ENCODE measurements at regions not wholly inside any gene's neighbourhood (a gene's known extent, or its start where the extent isn't known, plus 50 kb on each side); places are given as distances from the start of the nearest gene placed in this dataset.

- Histone ChIP-seq H3K4me2 (ENCODE audit: insufficient read depth, insufficient read length, low read length) (no peak overlapping the region), H2AK5ac (ENCODE audit: insufficient read length, low read length) (no peak overlapping the region), H4K91ac (ENCODE audit: insufficient read length, low read depth, low read length) (no peak overlapping the region), H2BK120ac (ENCODE audit: low read depth, low read length, poor library complexity, severe bottlenecking) (no peak overlapping the region), H3K4ac (ENCODE audit: low read depth, low read length) (no peak overlapping the region), H3K9ac (ENCODE audit: extremely low read depth, insufficient read length, low read length) (no peak overlapping the region), H2AFZ (ENCODE audit: low read length) (no peak overlapping the region), H3K79me1 (ENCODE audit: insufficient read depth, low read depth, low read length, poor library complexity, severe bottlenecking) (no peaks in the 10 kb centered on the region), H2BK12ac (ENCODE audit: insufficient read length, low read depth, low read length) (no peak overlapping the region), H3T11ph (ENCODE audit: low read length) (no peak overlapping the region), H2BK15ac (ENCODE audit: low read depth, low read length) (no peak overlapping the region), H3K27ac (ENCODE audit: insufficient read length, low read depth, low read length) (no peak overlapping the region), H3K18ac (ENCODE audit: insufficient read length, low read depth, low read length) (no peak overlapping the region), H4K8ac (replicated peaks; ENCODE audit: insufficient read length, low read depth, low read length) (no peak overlapping the region), H3K4me1 (ENCODE audit: insufficient read depth, low read length) (no peaks in the 10 kb centered on the region), H2BK20ac (ENCODE audit: low read depth, low read length, poor library complexity, severe bottlenecking) (no peak overlapping the region), H3K79me2 (ENCODE audit: insufficient read depth, low read length) (no peaks in the 10 kb centered on the region), H3K27me3 (ENCODE audit: insufficient read depth, low read length) (no peaks in the 10 kb centered on the region), H3K14ac (ENCODE audit: insufficient read depth, low read length) (no peak overlapping the region), H4K5ac (ENCODE audit: insufficient read length, low read depth, low read length) (no peak overlapping the region), H3K56ac (ENCODE audit: insufficient read length, low read depth, low read length) (no peak overlapping the region), H2BK5ac (ENCODE audit: insufficient read length, low read length) (no peak overlapping the region), H3K23me2 (ENCODE audit: insufficient read length, low read depth, low read length, poor library complexity, severe bottlenecking) (no peaks in the 10 kb centered on the region), H3K9me3 (ENCODE audit: control insufficient read depth, low read depth, low read length) (no peaks in the 10 kb centered on the region), H4K20me1 (ENCODE audit: control insufficient read depth, insufficient read depth, insufficient read length) (no peaks in the 10 kb centered on the region), H3K23ac (ENCODE audit: insufficient read length, low read depth, low read length) (no peak overlapping the region)
- TF ChIP-seq CTCF (conservative IDR thresholded peaks at IDR 0.05): no peak
- Mint-ChIP-seq H3K36me3 (ENCODE audit: insufficient read depth in 1 of 3, low read depth in 3 of 3) (no peaks in the 10 kb centered on the region), H3K27ac (no peak overlapping the region), H3K4me1 (no peaks in the 10 kb centered on the region), H3K27me3 (ENCODE audit: low read depth) (no peaks in the 10 kb centered on the region), H3K4me3 (no peak overlapping the region), H3K9me3 (no peaks in the 10 kb centered on the region)
- DNase-seq: no peak
- 100% methylated on average over 1 of the region's 2 CpGs for WGBS (ENCODE audit: extremely low coverage, insufficient read length, low lambda C conversion rate)
These were observed 993.9 kb upstream of the POU3F3 start for GRCh38 chr2:103860016-103860415.

Data from H9 (cell line).